Stimulated activated CD4-positive, alpha-beta T cell treated with anti-CD3 and anti-CD28 coated beads, Interleukin-1b, Interleukin-23, amount 100 ng/mL, for 24 hours (primary cell): ENCODE measurements at regions not wholly inside any gene's neighbourhood (a gene's known extent, or its start where the extent isn't known, plus 50 kb on each side); places are given as distances from the start of the nearest gene placed in this dataset.
"Not testable (repeated sequence)": the region's sequence is repeated elsewhere in the genome, so short reads cannot be mapped to it uniquely, and the experiment has no call there.

Experiments
- DNase-seq, 4 experiments: peaks; one replicate each; pipeline ENCODE4 v3.0.0-alpha.2; 2020; ENCODE audit warnings: low read depth in 4 of 4, low spot score in 1 of 4

DNA sequence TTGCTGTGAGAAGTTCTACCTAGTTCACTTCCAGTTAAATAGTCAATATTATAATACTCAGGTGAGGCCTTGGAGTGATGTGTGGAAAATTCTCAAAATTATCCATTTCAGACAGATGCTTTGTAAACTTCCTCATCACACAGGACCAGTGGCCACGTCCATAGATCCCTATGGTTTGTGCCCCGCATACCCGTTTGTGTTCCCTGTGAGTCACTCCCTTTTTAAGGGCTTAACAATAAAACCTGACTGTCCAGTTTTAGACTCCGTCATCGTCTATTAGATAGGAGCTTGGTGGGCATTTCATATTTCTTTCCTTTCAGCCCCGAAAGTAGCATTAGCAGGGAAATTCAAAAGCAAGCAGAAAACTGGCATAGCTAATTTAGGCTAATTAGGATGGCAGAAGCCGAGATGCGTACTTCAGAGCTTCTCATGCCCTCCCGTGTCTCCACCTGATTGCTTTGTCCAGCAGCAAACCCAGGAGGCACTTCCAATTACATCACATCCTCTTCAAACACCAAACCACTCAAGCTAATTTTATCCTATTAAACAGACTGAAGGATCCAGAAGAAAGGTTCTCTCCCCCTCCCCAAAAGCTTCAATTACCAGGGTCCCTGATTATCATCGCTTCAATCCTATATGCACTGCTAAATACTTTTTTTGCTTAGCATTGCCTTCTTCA lies 186.6 kb upstream of the OTX2 start:
- no peak for DNase-seq

DNA sequence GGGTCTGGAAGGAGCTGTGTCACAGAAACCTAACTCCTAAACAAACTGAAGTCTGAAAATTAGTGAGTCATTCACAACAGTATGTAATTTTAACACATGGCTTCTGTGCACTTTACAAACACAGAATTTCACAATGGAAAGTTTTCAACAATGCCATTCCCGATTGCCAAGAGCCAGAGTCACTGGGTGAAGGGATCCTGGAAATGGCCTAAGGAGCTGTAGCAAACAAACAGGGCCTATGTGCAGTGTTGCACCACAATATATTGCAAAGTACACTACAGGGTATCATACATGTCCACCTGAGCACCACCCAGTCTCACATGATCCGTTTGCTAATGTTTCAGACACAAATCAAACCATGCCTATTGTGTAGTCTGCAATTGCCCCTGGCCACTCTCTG lies 184.7 kb upstream of the OTX2 start:
- no peak for DNase-seq

DNA sequence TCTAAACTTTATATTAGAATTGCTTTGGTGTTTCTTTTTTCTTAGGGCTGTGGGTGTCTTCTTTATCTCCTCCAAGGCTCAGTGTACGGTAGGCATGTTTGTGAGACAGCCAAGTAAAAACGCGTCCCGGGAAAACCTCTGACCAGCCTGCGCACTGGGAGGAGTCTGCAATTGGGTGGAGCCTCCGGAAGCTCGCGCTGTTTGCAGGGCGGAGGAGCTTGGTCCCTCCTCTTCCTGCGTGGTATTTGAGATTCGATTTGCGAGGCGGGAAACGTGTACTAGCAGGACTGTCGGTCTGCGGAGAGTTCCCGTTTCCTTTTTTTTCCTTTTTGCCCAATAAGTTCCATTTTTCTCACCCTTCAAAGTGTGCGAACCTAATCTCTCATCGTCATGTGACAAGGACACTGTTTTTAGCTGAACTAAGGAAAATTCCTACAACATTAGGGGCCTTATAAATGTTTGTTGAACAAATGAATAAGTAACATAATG lies 182.1 kb upstream of the OTX2 start:
- DNase-seq: no peak

DNA sequence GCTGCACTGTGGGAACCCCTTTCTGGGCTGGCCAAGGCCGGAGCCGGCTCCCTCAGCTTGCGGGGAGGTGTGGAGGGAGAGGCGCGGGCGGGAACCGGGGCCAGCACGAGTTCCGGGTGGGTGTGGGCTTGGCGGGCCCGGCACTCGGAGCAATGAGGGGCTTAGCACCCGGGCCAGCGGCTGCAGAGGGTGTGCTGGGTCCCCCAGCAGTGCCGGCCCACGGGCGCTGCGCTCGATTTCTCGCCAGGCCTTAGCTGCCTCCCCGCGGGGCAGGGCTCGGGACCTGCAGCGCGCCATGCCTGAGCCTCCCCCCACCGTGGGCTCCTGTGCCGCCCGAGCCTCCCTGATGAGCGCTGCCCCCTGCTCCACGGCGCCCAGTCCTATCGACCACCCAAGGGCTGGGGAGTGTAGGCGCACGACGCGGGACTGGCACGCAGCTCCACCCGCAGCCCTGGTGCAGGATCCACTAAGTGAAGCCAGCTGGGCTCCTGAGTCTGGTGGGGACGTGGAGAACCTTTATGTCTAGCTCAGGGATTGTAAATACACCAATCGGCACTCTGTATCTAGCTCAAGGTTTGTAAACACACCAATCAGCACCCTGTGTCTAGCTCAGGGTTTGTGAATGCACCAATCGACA lies 180.8 kb upstream of the OTX2 start:
- DNase-seq: not testable (repeated sequence)

- no peak for DNase-seq
Observed at GRCh38 chr14:56989359-56989758, 179.1 kb upstream of the OTX2 start.

DNA sequence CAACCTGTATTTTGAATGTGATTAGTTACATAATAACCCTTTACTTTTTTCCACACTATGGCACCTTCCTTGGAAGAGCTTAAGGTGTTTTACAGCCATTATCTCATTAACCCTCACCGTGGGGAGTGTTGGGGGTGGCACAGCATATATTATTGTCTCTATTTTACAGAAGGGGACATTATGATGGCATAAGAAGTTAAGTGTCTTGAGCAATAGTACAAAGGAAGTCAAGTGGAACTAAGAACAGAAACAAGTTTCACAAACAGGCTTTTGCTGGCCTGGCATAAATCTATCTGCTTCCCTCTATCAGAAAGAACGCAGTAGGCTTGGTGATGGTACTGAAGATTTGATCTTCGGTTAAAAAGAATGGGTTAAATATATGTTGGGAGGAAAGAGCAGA lies 169.7 kb upstream of the OTX2 start:
- DNase-seq: no peak

DNA sequence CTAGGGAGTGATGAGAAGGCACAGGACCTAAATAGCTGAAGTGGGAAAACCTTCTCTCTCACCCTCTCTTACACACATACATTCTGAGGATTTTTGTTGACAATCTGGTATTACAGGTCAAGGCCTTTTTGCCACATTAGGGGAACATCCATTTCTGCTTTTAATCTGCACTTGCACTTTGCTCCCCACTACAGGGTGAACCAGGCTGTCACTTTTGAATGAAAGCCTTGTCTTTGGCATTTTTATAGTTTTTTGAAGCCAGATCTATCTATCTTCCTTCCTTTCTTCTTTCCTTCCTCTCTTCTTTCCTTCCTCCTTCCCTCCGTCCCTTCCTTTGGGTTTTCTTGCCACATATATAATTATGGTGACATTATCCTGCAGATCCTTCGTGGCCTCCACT lies 165.9 kb upstream of the OTX2 start:
- DNase-seq: no peak

- DNase-seq: no peak
Observed at GRCh38 chr14:56975521-56975920, 165.2 kb upstream of the OTX2 start.

- DNase-seq: no peak
Observed at GRCh38 chr14:56972948-56973347, 162.7 kb upstream of the OTX2 start.

- no peak for DNase-seq
Observed at GRCh38 chr14:56964895-56965294, 154.6 kb upstream of the OTX2 start.

- no peak for DNase-seq
Observed at GRCh38 chr14:56963381-56963780, 153.1 kb upstream of the OTX2 start.

- no peak for DNase-seq
Observed at GRCh38 chr14:56962444-56963080, 152.3 kb upstream of the OTX2 start.

DNA sequence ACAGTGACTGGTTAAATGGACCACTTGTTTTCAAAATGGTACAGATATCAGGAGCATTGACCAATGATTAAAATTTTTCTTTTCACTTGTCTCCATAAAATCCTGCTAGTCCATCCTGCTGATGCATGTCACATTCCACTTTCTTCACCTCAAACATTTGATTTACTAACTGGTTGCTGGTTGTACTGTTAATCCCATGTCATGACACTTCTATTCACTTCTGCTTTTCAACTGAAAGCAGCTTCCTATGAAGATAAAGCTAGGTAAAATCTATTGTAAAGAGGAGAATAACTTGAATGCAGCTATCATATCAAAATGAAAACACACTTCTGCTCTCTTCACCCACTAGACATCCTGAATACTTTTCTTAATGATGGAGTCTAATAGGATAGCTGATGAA lies 149.6 kb upstream of the OTX2 start:
- DNase-seq: no peak

GRCh38 chr14:56959121-56959520 lies 148.8 kb upstream of the OTX2 start:
- no peak for DNase-seq

GRCh38 chr14:56956182-56956581 lies 145.9 kb upstream of the OTX2 start:
- no peak for DNase-seq

- DNase-seq: no peak
Observed at GRCh38 chr14:56955745-56956144, 145.5 kb upstream of the OTX2 start.

GRCh38 chr14:56953884-56954283 lies 143.6 kb upstream of the OTX2 start:
- DNase-seq: no peak

- no peak for DNase-seq
Observed at GRCh38 chr14:56952766-56953473, 142.6 kb upstream of the OTX2 start.

GRCh38 chr14:56949828-56950227 lies 139.5 kb upstream of the OTX2 start:
- DNase-seq: no peak

GRCh38 chr14:56945291-56945690 lies 135.0 kb upstream of the OTX2 start:
- no peak for DNase-seq

DNA sequence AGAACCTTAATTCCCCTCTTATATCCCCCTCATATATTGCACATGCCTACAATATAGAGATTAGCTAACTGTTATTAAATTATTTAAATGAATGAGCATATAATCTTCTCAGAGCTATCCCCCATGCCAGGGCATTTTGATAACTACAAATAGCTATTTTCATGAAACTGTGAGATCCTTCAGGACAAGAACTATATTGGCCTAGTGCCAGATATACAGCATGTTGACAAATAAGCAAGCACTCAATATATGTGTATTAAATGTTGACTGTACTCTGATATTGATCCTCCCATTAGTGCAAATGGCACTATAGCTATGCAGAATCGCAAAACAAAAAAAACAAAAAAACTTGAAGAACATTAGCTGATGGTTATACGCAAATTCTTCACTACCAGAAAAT lies 134.1 kb upstream of the OTX2 start:
- no peak for DNase-seq

- DNase-seq: no peak
Observed at GRCh38 chr14:56933446-56933845, 123.2 kb upstream of the OTX2 start.
